ENCODE measurements at regions not wholly inside any gene's neighbourhood (a gene's known extent, or its start where the extent isn't known, plus 50 kb on each side); places are given as distances from the start of the nearest gene placed in this dataset.

DNA sequence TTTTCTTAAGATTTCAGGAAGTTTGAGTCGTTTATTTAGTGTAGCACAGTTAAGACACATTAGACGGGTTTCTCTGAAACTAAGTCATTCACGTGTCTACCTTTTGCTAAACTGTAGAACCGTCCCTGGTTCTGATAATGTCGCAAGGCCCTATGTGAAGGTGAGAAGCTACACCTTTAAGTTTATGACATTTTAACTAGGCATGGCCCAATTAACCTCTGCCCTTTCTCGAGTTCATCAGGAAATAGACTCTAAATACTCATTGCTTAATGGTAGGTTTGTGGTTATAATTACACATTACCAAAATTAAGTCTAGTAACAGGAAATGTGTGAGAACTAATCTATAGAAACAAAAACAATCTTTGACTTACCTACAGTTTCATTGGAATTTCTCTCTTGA lies 126.6 kb upstream of the FZD8 start:
- 87% methylated on average over 6 of the region's 6 CpGs; no CpG with 5 or more reads in 1 of the 2 experiments for WGBS, 2 experiments (ENCODE audit: extremely low coverage in 1 of 2, insufficient coverage in 1 of 2, insufficient read length in 1 of 2, insufficient replicate concordance in 2 of 2, low coverage in 1 of 2, low lambda C conversion rate in 2 of 2, missing lambda C conversion rate in 1 of 2)

More for the DNA sequence above, 126.6 kb upstream of the FZD8 start:
- Histone ChIP-seq H3K56ac (replicated peaks; ENCODE audit: insufficient read length, low read depth, low read length) (no peak overlapping the region), H3K27ac (ENCODE audit: low read depth, low read length) (no peak overlapping the region), H2AK5ac (ENCODE audit: low read depth, low read length) (no peak overlapping the region), H4K91ac (replicated peaks; ENCODE audit: insufficient read length, low read length) (no peak overlapping the region), H2BK20ac (ENCODE audit: low read length) (no peak overlapping the region), H2BK15ac (ENCODE audit: low read length) (no peak overlapping the region), H3K36me3 (ENCODE audit: control insufficient read depth in 2 of 4, insufficient read depth in 4 of 4, low read length in 3 of 4) (no peaks in the 10 kb centered on the region), H2AFZ (ENCODE audit: low read length) (no peak overlapping the region), H3K18ac (ENCODE audit: extremely low read depth, low read length) (no peak overlapping the region), H3K27me3 (replicated peaks in 1 of 4; ENCODE audit: control insufficient read depth in 3 of 4, extremely low read depth in 1 of 4, insufficient read depth in 3 of 4, low read length in 3 of 4) (no peaks in the 10 kb centered on the region), H3K23me2 (ENCODE audit: low read depth, low read length) (no peaks in the 10 kb centered on the region), H4K8ac (ENCODE audit: extremely low read depth, insufficient read depth, low read length) (no peak overlapping the region), H3K4me1 (replicated peaks in 1 of 4; ENCODE audit: control insufficient read depth in 3 of 4, insufficient read depth in 4 of 4, low read length in 3 of 4) (peaks cover 4 to 7% (median 6%) of the 10 kb centered on the region in 4 experiments; a peak in 4 of 7 replicates), H3K14ac (ENCODE audit: insufficient read length) (no peak overlapping the region), H2BK120ac (replicated peaks; ENCODE audit: low read depth, low read length) (no peak overlapping the region), H3K9ac (replicated peaks in 1 of 4; ENCODE audit: extremely low read depth in 1 of 4, low read depth in 3 of 4, low read length in 3 of 4) (no peak overlapping the region), H3K4me2 (ENCODE audit: insufficient read depth in 1 of 2, low read depth in 2 of 2, low read length in 2 of 2) (no peak overlapping the region), H2BK5ac (ENCODE audit: low read depth, low read length) (no peak overlapping the region), H3K23ac (ENCODE audit: insufficient read length) (no peak overlapping the region), H4K5ac (ENCODE audit: insufficient read length, low read depth, low read length) (no peak overlapping the region), H3K79me1 (ENCODE audit: low read depth, low read length) (no peaks in the 10 kb centered on the region), H3K79me2 (ENCODE audit: control insufficient read depth in 1 of 2, insufficient read depth in 2 of 2, low read length in 2 of 2) (no peaks in the 10 kb centered on the region), H3K9me3 (ENCODE audit: insufficient read depth in 2 of 2, low read depth in 1 of 2, low read length in 1 of 2) (no peaks in the 10 kb centered on the region), H2BK12ac (ENCODE audit: low read depth, low read length) (no peak overlapping the region), H3K4ac (replicated peaks; ENCODE audit: insufficient read length, low read depth, low read length) (no peak overlapping the region), H4K20me1 (replicated peaks in 1 of 2; ENCODE audit: control insufficient read depth in 1 of 2, insufficient read depth in 2 of 2, low read length in 2 of 2) (no peaks in the 10 kb centered on the region), H3K4me3 (ENCODE audit: extremely low read depth in 1 of 4, insufficient read depth in 2 of 4, low read depth in 3 of 4, low read length in 4 of 4) (no peak overlapping the region)
- FAIRE-seq (no peak), DNase-seq (ENCODE audit: low read depth in 1 of 2, low spot score in 2 of 2) (no peak)
- TF ChIP-seq TAF1 (IDR thresholded peaks at IDR 0.05; ENCODE audit: low read depth, low read length) (no peak), POLR2AphosphoS5 (IDR thresholded peaks at IDR 0.05; ENCODE audit: low read depth, low read length) (no peak), CBX8 (IDR thresholded peaks at IDR 0.05; ENCODE audit: borderline replicate concordance, low read depth, low read length) (no peak), SIRT6 (IDR thresholded peaks at IDR 0.05; ENCODE audit: low read length) (no peak), TEAD4 (IDR thresholded peaks at IDR 0.05; ENCODE audit: low read depth, low read length) (no peak), ZNF274 (IDR thresholded peaks at IDR 0.05; ENCODE audit: borderline replicate concordance, extremely low read depth, low read length) (no peak), KDM4A (IDR thresholded peaks at IDR 0.05; ENCODE audit: low read depth, low read length, severe bottlenecking) (no peak), SIX5 (IDR thresholded peaks at IDR 0.05; ENCODE audit: low read depth, low read length) (no peak)
- CTCF ChIA-PET (ENCODE audit: partially characterized antibody), result interaction anchor here (0.6 to 1.7 kb wide), 4 partner anchors 10 to 134 kb away, joined by 3 to 5 read pairs (median 4); no protein-coding TSS in a partner anchor
- POLR2A ChIA-PET (ENCODE audit: partially characterized antibody), result interaction anchor here (0.6 kb wide), 1 partner anchor 654 kb away, joined by 4 read pairs; no protein-coding TSS in a partner anchor
